H9 (cell line): ENCODE measurements at regions not wholly inside any gene's neighbourhood (a gene's known extent, or its start where the extent isn't known, plus 50 kb on each side); places are given as distances from the start of the nearest gene placed in this dataset.

Experiments
- DNase-seq: peaks from one replicate; pipeline ENCODE4 v3.0.0-alpha.2; 2017
- H2AFZ ChIP-seq: one replicate; pipeline ENCODE4 v1.6.1; 2013; ENCODE audit warnings: mild to moderate bottlenecking, low read length, control low read depth, moderate library complexity
- H2AK5ac ChIP-seq: 2 replicates; pipeline ENCODE4 v1.6.1; 2013; ENCODE audit warnings: low read length, control low read depth, mixed read lengths; ENCODE audit not compliant: insufficient read length
- H2BK120ac ChIP-seq: one replicate; pipeline ENCODE4 v1.6.1; 2013; ENCODE audit warnings: low read depth, mild to moderate bottlenecking, low read length, control low read depth, inconsistent platforms; ENCODE audit not compliant: poor library complexity, severe bottlenecking
- H2BK12ac ChIP-seq: 2 replicates; pipeline ENCODE4 v1.6.1; 2013; ENCODE audit warnings: low read length, control low read depth, mixed read lengths, low read depth; ENCODE audit not compliant: insufficient read length
- H2BK15ac ChIP-seq: 2 replicates; pipeline ENCODE4 v1.6.1; 2013; ENCODE audit warnings: low read depth, low read length, control low read depth
- H2BK20ac ChIP-seq: one replicate; pipeline ENCODE4 v1.6.1; 2013; ENCODE audit warnings: low read depth, mild to moderate bottlenecking, low read length, control low read depth, inconsistent platforms; ENCODE audit not compliant: poor library complexity, severe bottlenecking
- H2BK5ac ChIP-seq: 2 replicates; pipeline ENCODE4 v1.6.1; 2013; ENCODE audit warnings: low read length, control low read depth, mixed read lengths; ENCODE audit not compliant: insufficient read length
- H3K14ac ChIP-seq: 2 replicates; pipeline ENCODE4 v1.6.1; 2013; ENCODE audit warnings: low read length, control low read depth; ENCODE audit not compliant: insufficient read depth
- H3K18ac ChIP-seq: 2 replicates; pipeline ENCODE4 v1.6.1; 2013; ENCODE audit warnings: low read depth, mild to moderate bottlenecking, mixed read lengths, low read length, control low read depth; ENCODE audit not compliant: insufficient read length
- H3K23ac ChIP-seq: 2 replicates; pipeline ENCODE4 v1.6.1; 2013; ENCODE audit warnings: low read length, control low read depth, mixed read lengths, low read depth; ENCODE audit not compliant: insufficient read length
- H3K23me2 ChIP-seq: 2 replicates; pipeline ENCODE4 v1.6.1; 2013; ENCODE audit warnings: low read depth, mild to moderate bottlenecking, mixed read lengths, low read length, control low read depth; ENCODE audit not compliant: insufficient read length, poor library complexity, severe bottlenecking
- H3K27ac ChIP-seq: 2 replicates; pipeline ENCODE4 v1.5.1; 2013; ENCODE audit warnings: low read length, control low read depth, mixed read lengths, low read depth; ENCODE audit not compliant: insufficient read length
- H3K27me3 ChIP-seq: 2 replicates; pipeline ENCODE4 v1.6.1; 2013; ENCODE audit warnings: low read length, control low read depth, inconsistent platforms; ENCODE audit not compliant: insufficient read depth
- H3K4ac ChIP-seq: 2 replicates; pipeline ENCODE4 v1.6.1; 2013; ENCODE audit warnings: low read depth, mild to moderate bottlenecking, control low read depth, inconsistent platforms, low read length, moderate library complexity
- H3K4me1 ChIP-seq: 2 replicates; pipeline ENCODE4 v1.6.1; 2013; ENCODE audit warnings: low read length, control low read depth, inconsistent platforms; ENCODE audit not compliant: insufficient read depth
- H3K4me2 ChIP-seq: 2 replicates; pipeline ENCODE4 v1.6.1; 2013; ENCODE audit warnings: low read length, control low read depth, mixed read lengths; ENCODE audit not compliant: insufficient read length, insufficient read depth
- H3K56ac ChIP-seq: 2 replicates; pipeline ENCODE4 v1.6.1; 2013; ENCODE audit warnings: low read depth, mild to moderate bottlenecking, mixed read lengths, low read length, control low read depth; ENCODE audit not compliant: insufficient read length
- H3K79me1 ChIP-seq: 2 replicates; pipeline ENCODE4 v1.6.1; 2013; ENCODE audit warnings: low read depth, mild to moderate bottlenecking, moderate library complexity, low read length, control low read depth, inconsistent platforms; ENCODE audit not compliant: insufficient read depth, poor library complexity, severe bottlenecking
- H3K79me2 ChIP-seq: 2 replicates; pipeline ENCODE4 v1.6.1; 2013; ENCODE audit warnings: low read length, control low read depth, inconsistent platforms; ENCODE audit not compliant: insufficient read depth
- H3K9ac ChIP-seq: 2 replicates; pipeline ENCODE4 v1.6.1; 2013; ENCODE audit warnings: low read length, control low read depth, mixed read lengths; ENCODE audit not compliant: insufficient read length; ENCODE audit errors: extremely low read depth
- H3K9me3 ChIP-seq: one replicate; pipeline ENCODE4 v1.6.1; 2013; ENCODE audit warnings: low read depth, low read length, inconsistent platforms; ENCODE audit not compliant: control insufficient read depth
- H3T11ph ChIP-seq: one replicate; pipeline ENCODE4 v1.6.1; 2013; ENCODE audit warnings: mild to moderate bottlenecking, low read length, control low read depth, inconsistent platforms
- H4K20me1 ChIP-seq: one replicate; pipeline ENCODE4 v1.6.1; 2013; ENCODE audit not compliant: control insufficient read depth, insufficient read length, insufficient read depth
- H4K5ac ChIP-seq: 2 replicates; pipeline ENCODE4 v1.6.1; 2013; ENCODE audit warnings: low read depth, mild to moderate bottlenecking, mixed read lengths, low read length, control low read depth; ENCODE audit not compliant: insufficient read length
- H4K8ac ChIP-seq: replicated peaks from 2 replicates; pipeline ENCODE4 v1.6.1; 2013; ENCODE audit warnings: low read length, control low read depth, mixed read lengths, low read depth; ENCODE audit not compliant: insufficient read length
- H4K91ac ChIP-seq: 2 replicates; pipeline ENCODE4 v1.6.1; 2013; ENCODE audit warnings: low read depth, mild to moderate bottlenecking, moderate library complexity, mixed read lengths, low read length, control low read depth; ENCODE audit not compliant: insufficient read length
- H3K27ac Mint-ChIP-seq, 3 experiments: 2 replicates in 2 of 3; 3 replicates in 1 of 3; pipeline ENCODE4 v1.8.0; 2020 to 2021; ENCODE audit warnings: mixed read lengths in 3 of 3, mild to moderate bottlenecking in 1 of 3, moderate library complexity in 1 of 3
- H3K27me3 Mint-ChIP-seq: 2 replicates; pipeline ENCODE4 v1.8.0; 2021; ENCODE audit warnings: low read depth, mild to moderate bottlenecking, moderate library complexity, mixed read lengths
- H3K36me3 Mint-ChIP-seq, 3 experiments: 2 replicates in 2 of 3; 3 replicates in 1 of 3; pipeline ENCODE4 v1.8.0; 2020 to 2021; ENCODE audit warnings: low read depth in 3 of 3, mixed read lengths in 3 of 3; ENCODE audit not compliant: insufficient read depth in 1 of 3
- H3K4me1 Mint-ChIP-seq, 2 experiments: 2 replicates each; pipeline ENCODE4 v1.8.0; 2020; ENCODE audit warnings: mixed read lengths in 2 of 2
- H3K4me3 Mint-ChIP-seq, 2 experiments: 2 replicates in 1 of 2; 3 replicates in 1 of 2; pipeline ENCODE4 v1.8.0; 2020 to 2021; ENCODE audit warnings: mild to moderate bottlenecking in 2 of 2, mixed read lengths in 2 of 2, moderate library complexity in 1 of 2
- H3K9me3 Mint-ChIP-seq, 2 experiments: 2 replicates in 1 of 2; 3 replicates in 1 of 2; pipeline ENCODE4 v1.8.0; 2020; ENCODE audit warnings: mild to moderate bottlenecking in 2 of 2, mixed read lengths in 2 of 2, moderate library complexity in 1 of 2
- WGBS: extraction: QIAGEN DNeasy Blood & Tissue Kit; methylation state at CpG from one replicate; pipeline ENCODE4 v1.1.7; 2013; ENCODE audit warnings: missing lambda C conversion rate, low lambda C conversion rate, mixed read lengths; ENCODE audit not compliant: insufficient read length; ENCODE audit errors: extremely low coverage; 5-methylcytosine and 5-hydroxymethylcytosine counted together
- TF ChIP-seq, protein P1 (sequence below): fragments of 200-600 bp; sonication (generic); conservative IDR thresholded peaks from 3 replicates; pipeline ENCODE4 v1.8.0; 2021; ENCODE audit warnings: antibody characterized with exemption, mild to moderate bottlenecking

- no peaks in the 10 kb centered on the region; the same call in 1 of the 2 replicates for H3K27me3 Mint-ChIP-seq
Observed at GRCh38 chr11:109300211-109300610, 121.8 kb upstream of the C11orf87 start.

More at GRCh38 chr11:109300211-109300610, 121.8 kb upstream of the C11orf87 start:
- no peak overlapping the region for H2AFZ ChIP-seq
- no peak overlapping the region for H2BK120ac ChIP-seq
- H3K4me1 ChIP-seq = peaks cover 3% of the 10 kb centered on the region; the same call in 1 of the 2 replicates
- no peak overlapping the region for H3K4me2 ChIP-seq
- H3K23ac ChIP-seq = no peak overlapping the region
- no peak overlapping the region for H2AK5ac ChIP-seq
- no peaks in the 10 kb centered on the region for H3K23me2 ChIP-seq
- no peak for DNase-seq
- H3K27ac ChIP-seq = no peak overlapping the region
- H4K8ac ChIP-seq = no peak overlapping the region
- Mint-ChIP-seq H3K4me3 (no peak overlapping the region), H3K4me1 (peaks cover 16 to 17% of the 10 kb centered on the region in 2 experiments), H3K9me3 (no peaks in the 10 kb centered on the region), H3K36me3 (no peaks in the 10 kb centered on the region), H3K27ac (no peak overlapping the region)
- no peak overlapping the region for H3K56ac ChIP-seq
- TF ChIP-seq, protein P1, sequence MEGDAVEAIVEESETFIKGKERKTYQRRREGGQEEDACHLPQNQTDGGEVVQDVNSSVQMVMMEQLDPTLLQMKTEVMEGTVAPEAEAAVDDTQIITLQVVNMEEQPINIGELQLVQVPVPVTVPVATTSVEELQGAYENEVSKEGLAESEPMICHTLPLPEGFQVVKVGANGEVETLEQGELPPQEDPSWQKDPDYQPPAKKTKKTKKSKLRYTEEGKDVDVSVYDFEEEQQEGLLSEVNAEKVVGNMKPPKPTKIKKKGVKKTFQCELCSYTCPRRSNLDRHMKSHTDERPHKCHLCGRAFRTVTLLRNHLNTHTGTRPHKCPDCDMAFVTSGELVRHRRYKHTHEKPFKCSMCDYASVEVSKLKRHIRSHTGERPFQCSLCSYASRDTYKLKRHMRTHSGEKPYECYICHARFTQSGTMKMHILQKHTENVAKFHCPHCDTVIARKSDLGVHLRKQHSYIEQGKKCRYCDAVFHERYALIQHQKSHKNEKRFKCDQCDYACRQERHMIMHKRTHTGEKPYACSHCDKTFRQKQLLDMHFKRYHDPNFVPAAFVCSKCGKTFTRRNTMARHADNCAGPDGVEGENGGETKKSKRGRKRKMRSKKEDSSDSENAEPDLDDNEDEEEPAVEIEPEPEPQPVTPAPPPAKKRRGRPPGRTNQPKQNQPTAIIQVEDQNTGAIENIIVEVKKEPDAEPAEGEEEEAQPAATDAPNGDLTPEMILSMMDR = no peak
- H3K79me1 ChIP-seq = no peaks in the 10 kb centered on the region
- H3K9me3 ChIP-seq = no peaks in the 10 kb centered on the region
- H3K79me2 ChIP-seq = no peaks in the 10 kb centered on the region
- no peak overlapping the region for H3K18ac ChIP-seq
- H2BK5ac ChIP-seq = no peak overlapping the region
- H2BK20ac ChIP-seq = no peak overlapping the region
- H3K4ac ChIP-seq = no peak overlapping the region
- no CpG with 5 or more reads among the region's 3 CpGs for WGBS
- H3K9ac ChIP-seq = no peak overlapping the region
- H4K91ac ChIP-seq = no peak overlapping the region
- no peak overlapping the region for H4K5ac ChIP-seq
- H4K20me1 ChIP-seq = no peaks in the 10 kb centered on the region
- no peaks in the 10 kb centered on the region for H3K27me3 ChIP-seq
- no peak overlapping the region for H2BK12ac ChIP-seq
- H2BK15ac ChIP-seq = no peak overlapping the region
- no peak overlapping the region for H3K14ac ChIP-seq
- no peak overlapping the region for H3T11ph ChIP-seq
